Nephron (organoid): ENCODE measurements at regions not wholly inside any gene's neighbourhood (a gene's known extent, or its start where the extent isn't known, plus 50 kb on each side); places are given as distances from the start of the nearest gene placed in this dataset.

Experiments
- H3K27ac Mint-ChIP-seq, 3 experiments: 2 replicates each; pipeline ENCODE4 v1.8.0; 2020; ENCODE audit warnings: mixed read lengths in 3 of 3, mild to moderate bottlenecking in 2 of 3, moderate library complexity in 1 of 3
- H3K27me3 Mint-ChIP-seq: 2 replicates; pipeline ENCODE4 v1.8.0; 2021; ENCODE audit warnings: low read depth, mild to moderate bottlenecking, moderate library complexity, mixed read lengths
- H3K36me3 Mint-ChIP-seq: 2 replicates; pipeline ENCODE4 v1.8.0; 2020; ENCODE audit warnings: low read depth, mixed read lengths
- H3K4me1 Mint-ChIP-seq: 2 replicates; pipeline ENCODE4 v1.8.0; 2020; ENCODE audit warnings: mixed read lengths
- H3K4me3 Mint-ChIP-seq, 3 experiments: 2 replicates each; pipeline ENCODE4 v1.8.0; 2020; ENCODE audit warnings: mild to moderate bottlenecking in 3 of 3, mixed read lengths in 3 of 3, moderate library complexity in 2 of 3
- H3K9me3 Mint-ChIP-seq: 2 replicates; pipeline ENCODE4 v1.8.0; 2020; ENCODE audit warnings: mixed read lengths
- TF ChIP-seq, protein P1 (sequence below), 3 experiments: fragments of 200-600 bp; sonication (generic); IDR thresholded peaks; one replicate each; pipeline ENCODE4 v1.5.0; 2021; ENCODE audit warnings: antibody characterized with exemption in 3 of 3; ENCODE audit not compliant: unreplicated experiment in 3 of 3

DNA sequence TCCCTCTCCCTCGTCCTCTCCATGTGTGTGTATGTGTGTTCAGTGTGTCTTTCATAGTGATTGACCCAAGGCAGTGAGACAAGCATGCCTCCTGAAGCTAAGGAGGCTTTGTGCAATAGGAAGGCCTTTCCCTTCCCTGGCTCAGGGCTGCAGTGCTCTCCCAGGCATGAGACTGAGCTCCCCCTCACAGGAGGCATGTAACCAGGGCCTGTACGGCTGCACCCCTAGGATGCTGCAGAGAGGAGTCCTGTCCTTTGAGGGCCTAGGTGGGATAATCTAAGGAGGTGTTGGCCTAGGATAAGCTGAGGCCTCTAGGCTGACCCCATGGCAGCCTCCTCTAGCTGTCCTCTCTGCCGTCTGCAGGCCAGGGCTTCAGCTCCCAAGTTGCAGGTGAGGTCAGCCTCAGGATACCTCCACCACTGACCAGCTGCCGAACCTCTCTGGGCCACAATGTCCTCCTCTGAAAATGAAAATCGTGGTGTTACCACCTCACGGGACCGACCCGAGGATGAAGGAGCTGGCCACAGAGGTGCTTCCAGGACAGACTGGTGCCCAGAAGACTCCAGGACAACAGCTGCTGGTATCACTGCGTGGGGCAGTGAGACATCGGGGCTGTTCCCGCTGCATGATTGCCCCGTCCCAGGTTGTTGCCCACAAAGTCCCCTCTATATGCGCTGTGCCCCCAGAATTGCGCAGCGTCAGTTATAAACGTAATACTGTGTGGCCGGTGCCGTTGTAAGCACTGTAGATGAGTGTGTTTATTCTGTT is 129.6 kb downstream of the BARX1 start:
- no peak overlapping the region for H3K27ac Mint-ChIP-seq
- peaks cover 9% of the 10 kb centered on the region for H3K9me3 Mint-ChIP-seq
- TF ChIP-seq, protein P1, sequence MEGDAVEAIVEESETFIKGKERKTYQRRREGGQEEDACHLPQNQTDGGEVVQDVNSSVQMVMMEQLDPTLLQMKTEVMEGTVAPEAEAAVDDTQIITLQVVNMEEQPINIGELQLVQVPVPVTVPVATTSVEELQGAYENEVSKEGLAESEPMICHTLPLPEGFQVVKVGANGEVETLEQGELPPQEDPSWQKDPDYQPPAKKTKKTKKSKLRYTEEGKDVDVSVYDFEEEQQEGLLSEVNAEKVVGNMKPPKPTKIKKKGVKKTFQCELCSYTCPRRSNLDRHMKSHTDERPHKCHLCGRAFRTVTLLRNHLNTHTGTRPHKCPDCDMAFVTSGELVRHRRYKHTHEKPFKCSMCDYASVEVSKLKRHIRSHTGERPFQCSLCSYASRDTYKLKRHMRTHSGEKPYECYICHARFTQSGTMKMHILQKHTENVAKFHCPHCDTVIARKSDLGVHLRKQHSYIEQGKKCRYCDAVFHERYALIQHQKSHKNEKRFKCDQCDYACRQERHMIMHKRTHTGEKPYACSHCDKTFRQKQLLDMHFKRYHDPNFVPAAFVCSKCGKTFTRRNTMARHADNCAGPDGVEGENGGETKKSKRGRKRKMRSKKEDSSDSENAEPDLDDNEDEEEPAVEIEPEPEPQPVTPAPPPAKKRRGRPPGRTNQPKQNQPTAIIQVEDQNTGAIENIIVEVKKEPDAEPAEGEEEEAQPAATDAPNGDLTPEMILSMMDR (IDR thresholded peaks at IDR 0.05; ENCODE audit: unreplicated experiment in 3 of 3) = no peak
- H3K36me3 Mint-ChIP-seq = no peaks in the 10 kb centered on the region
- H3K27me3 Mint-ChIP-seq = peaks cover 33% of the 10 kb centered on the region
- peaks cover 3% of the 10 kb centered on the region for H3K4me1 Mint-ChIP-seq
- H3K4me3 Mint-ChIP-seq = no peak overlapping the region

DNA sequence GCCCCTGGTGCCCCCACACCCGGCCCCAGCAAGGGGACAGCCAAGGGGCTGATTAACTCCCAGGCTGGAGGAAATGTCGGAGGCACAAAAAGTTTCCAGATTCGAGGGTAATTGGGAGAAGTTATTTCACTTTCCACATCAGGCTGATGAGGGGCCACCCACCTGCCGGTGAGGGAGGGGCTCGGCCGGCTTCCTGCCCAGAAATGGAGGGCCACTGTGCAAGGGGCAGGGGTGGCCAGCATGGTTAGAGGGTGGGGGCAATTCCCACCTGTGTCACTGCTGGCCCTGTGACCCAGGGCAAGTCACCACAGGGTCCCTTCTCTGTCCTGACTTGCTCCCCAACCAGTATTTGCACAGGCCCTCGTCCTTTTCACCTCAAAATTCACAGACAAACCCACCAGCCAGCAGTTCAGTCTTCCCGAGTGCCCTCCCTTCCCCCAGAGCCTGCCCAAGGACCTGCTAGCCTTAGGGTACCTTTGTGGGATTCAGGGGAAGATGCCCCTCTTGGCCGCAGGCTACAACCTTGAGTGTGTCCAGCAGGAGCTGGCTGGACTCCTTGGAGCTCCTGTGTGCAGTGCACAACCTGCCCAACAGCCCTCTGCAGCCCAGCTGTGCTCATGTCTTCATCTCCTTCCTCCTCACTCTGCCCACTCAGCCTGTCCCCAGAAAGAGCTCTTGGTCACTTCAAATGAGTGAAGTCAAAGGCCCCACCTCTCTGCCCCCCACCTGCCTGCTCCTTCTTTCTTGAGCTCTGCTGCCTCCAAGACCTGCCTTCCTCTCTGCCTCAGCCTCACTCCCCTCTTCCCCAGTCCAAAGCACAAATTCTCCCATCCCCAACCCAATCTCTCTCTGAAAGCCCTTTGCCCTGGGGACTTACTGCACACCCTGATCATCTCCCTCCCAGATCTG is 130.5 kb downstream of the BARX1 start:
- Mint-ChIP-seq H3K4me1 (peaks cover 6% of the 10 kb centered on the region), H3K9me3 (peaks cover 9% of the 10 kb centered on the region), H3K4me3 (no peak overlapping the region), H3K36me3 (no peaks in the 10 kb centered on the region), H3K27me3 (peaks cover 40% of the 10 kb centered on the region), H3K27ac (no peak overlapping the region)
- TF ChIP-seq, protein P1 (IDR thresholded peaks at IDR 0.05; ENCODE audit: unreplicated experiment in 3 of 3) = no peak

DNA sequence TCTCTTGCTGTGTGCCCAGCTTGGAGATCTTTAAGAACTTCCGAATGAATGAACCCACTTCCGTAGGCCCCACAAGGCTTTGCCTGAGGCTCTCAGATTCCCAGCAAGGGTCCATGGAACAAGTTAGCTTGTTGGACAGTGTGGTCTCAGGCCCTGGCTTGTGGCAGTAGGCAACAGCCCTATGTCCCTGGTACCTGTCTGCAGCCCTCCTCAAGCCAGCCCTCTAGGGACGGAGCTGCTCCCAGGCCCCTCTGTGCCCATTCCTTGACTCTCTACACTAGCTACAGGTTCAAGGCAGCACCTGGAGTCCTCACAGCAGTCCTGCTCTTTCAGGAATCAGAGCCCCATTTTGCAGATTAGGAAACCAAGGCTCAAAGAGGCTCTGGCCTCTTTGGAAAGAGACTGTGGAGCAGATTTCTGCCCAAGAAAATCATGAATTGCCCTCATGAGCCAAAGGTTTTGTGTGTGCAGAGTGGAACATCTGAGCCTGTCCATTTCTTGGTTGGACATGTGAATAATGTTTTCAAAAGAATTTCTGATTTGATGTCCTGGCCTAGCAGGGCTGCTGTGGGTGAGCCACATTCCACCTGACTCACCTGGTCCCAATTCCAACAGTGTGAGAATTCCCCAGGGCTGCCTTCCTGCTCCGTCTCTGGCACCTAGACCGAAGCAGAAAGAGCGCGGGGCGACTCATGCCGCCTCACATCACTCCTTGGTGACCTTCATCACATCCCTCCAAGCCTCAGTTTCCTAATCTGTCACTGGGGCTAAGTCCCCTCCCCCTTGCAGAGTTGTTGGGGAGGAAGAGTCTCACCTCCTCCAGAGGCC is 131.7 kb downstream of the BARX1 start:
- Mint-ChIP-seq H3K4me3 (no peak overlapping the region), H3K4me1 (peaks cover 6% of the 10 kb centered on the region), H3K36me3 (no peaks in the 10 kb centered on the region), H3K27ac (no peak overlapping the region), H3K9me3 (peaks cover 9% of the 10 kb centered on the region), H3K27me3 (peaks cover 42% of the 10 kb centered on the region)
- TF ChIP-seq, protein P1 (IDR thresholded peaks at IDR 0.05; ENCODE audit: unreplicated experiment in 3 of 3) = no peak

DNA sequence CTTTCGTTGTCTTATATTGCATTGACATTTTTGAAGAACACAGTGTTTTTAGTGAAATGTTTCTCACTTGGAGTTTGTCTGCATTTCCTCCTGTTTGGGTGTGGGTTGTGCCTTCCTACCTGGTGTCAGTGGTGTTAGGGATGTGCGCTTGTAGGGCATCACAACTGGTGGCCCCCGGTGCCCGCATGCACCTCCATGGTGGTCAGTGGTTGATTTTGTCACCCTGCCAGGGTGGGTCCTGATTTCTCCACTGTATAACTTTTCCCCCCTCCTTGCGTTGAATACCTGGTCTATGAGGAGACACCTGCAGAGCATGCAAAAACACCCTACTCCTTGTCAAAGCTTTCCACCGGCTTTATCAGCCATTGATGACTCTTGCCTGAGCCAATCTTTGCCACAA is 132.9 kb downstream of the BARX1 start:
- H3K4me1 Mint-ChIP-seq = peaks cover 6% of the 10 kb centered on the region
- no peak overlapping the region for H3K4me3 Mint-ChIP-seq
- H3K27me3 Mint-ChIP-seq = peaks cover 49% of the 10 kb centered on the region
- no peaks in the 10 kb centered on the region for H3K36me3 Mint-ChIP-seq
- TF ChIP-seq, protein P1 (IDR thresholded peaks at IDR 0.05; ENCODE audit: unreplicated experiment in 3 of 3) = no peak
- peaks cover 9% of the 10 kb centered on the region for H3K9me3 Mint-ChIP-seq
- no peak overlapping the region for H3K27ac Mint-ChIP-seq

DNA sequence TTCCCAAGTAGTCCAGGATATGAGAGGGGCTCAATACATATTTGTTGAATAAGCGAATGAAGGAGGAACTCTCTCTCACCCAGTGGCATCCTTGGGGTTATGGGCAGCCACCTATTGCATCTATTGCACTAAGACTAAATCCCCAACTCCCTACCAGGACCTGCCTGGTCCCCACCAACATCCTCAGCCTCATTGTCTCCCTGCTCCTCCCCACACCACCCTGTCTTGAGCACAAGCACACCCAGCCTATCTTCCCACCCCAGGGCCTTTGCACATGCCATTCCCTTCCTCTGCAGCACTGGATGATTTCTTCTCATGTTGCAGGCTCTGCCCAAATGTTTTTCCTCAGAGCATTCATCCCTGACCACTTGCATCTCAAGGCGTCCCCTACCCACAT is 133.8 kb downstream of the BARX1 start:
- TF ChIP-seq, protein P1 (IDR thresholded peaks at IDR 0.05; ENCODE audit: unreplicated experiment in 3 of 3) = no peak
- Mint-ChIP-seq H3K27me3 (peaks cover 57% of the 10 kb centered on the region), H3K4me1 (peaks cover 6% of the 10 kb centered on the region), H3K36me3 (no peaks in the 10 kb centered on the region), H3K9me3 (peaks cover 9% of the 10 kb centered on the region), H3K27ac (no peak overlapping the region), H3K4me3 (no peak overlapping the region)
